Trophoblast cell (in vitro differentiated cells and primary cell): ENCODE measurements at regions not wholly inside any gene's neighbourhood (a gene's known extent, or its start where the extent isn't known, plus 50 kb on each side); places are given as distances from the start of the nearest gene placed in this dataset.

ENCODE experiments used
- DNase-seq, 2 donors: peaks; one replicate each; pipeline ENCODE4 v3.0.0-alpha.2; 2016
- H2AFZ ChIP-seq: 2 replicates; pipeline ENCODE4 v1.6.1; 2013; ENCODE audit warnings: low read length, moderate library complexity, mild to moderate bottlenecking; ENCODE audit not compliant: insufficient read depth, poor library complexity
- H2AK5ac ChIP-seq: 2 replicates; pipeline ENCODE4 v1.6.1; 2013; ENCODE audit warnings: mild to moderate bottlenecking, low read length
- H2BK120ac ChIP-seq: 2 replicates; pipeline ENCODE4 v1.6.1; 2013; ENCODE audit warnings: low read length, mild to moderate bottlenecking, moderate library complexity; ENCODE audit not compliant: insufficient read depth, poor library complexity
- H2BK12ac ChIP-seq: 2 replicates; pipeline ENCODE4 v1.6.1; 2013; ENCODE audit warnings: mild to moderate bottlenecking, low read length, moderate library complexity
- H2BK5ac ChIP-seq: 2 replicates; pipeline ENCODE4 v1.6.1; 2013; ENCODE audit warnings: low read length, low read depth, moderate library complexity, mild to moderate bottlenecking; ENCODE audit not compliant: poor library complexity
- H3K14ac ChIP-seq: 2 replicates; pipeline ENCODE4 v1.6.1; 2013; ENCODE audit warnings: mild to moderate bottlenecking, low read length
- H3K18ac ChIP-seq: 2 replicates; pipeline ENCODE4 v1.6.1; 2013; ENCODE audit warnings: mild to moderate bottlenecking, low read length
- H3K23ac ChIP-seq: 2 replicates; pipeline ENCODE4 v1.6.1; 2013; ENCODE audit warnings: low read length
- H3K27ac ChIP-seq: 2 replicates; pipeline ENCODE4 v1.5.1; 2013; ENCODE audit warnings: low read depth, mild to moderate bottlenecking, inconsistent platforms, low read length, moderate library complexity
- H3K27me3 ChIP-seq: 2 replicates; pipeline ENCODE4 v1.6.1; 2013; ENCODE audit warnings: inconsistent platforms, mild to moderate bottlenecking, low read length, moderate library complexity; ENCODE audit not compliant: insufficient read depth
- H3K36me3 ChIP-seq, 2 experiments: 1 replicate in 1 of 2; 2 replicates in 1 of 2; pipeline ENCODE4 v1.6.1; 2013; ENCODE audit warnings: low read length in 2 of 2, mild to moderate bottlenecking in 2 of 2, moderate library complexity in 1 of 2; ENCODE audit not compliant: insufficient read depth in 2 of 2, control insufficient read depth in 1 of 2
- H3K4ac ChIP-seq: 2 replicates; pipeline ENCODE4 v1.6.1; 2013; ENCODE audit warnings: low read depth, mild to moderate bottlenecking, low read length, moderate library complexity
- H3K4me1 ChIP-seq, 2 experiments: 1 replicate in 1 of 2; 2 replicates in 1 of 2; pipeline ENCODE4 v1.6.1; 2013; ENCODE audit warnings: low read length in 2 of 2, mild to moderate bottlenecking in 2 of 2, moderate library complexity in 1 of 2; ENCODE audit not compliant: insufficient read depth in 2 of 2, control insufficient read depth in 1 of 2
- H3K4me2 ChIP-seq: 2 replicates; pipeline ENCODE4 v1.6.1; 2013; ENCODE audit warnings: inconsistent platforms, mild to moderate bottlenecking, low read length, moderate library complexity
- H3K4me3 ChIP-seq: 2 replicates; pipeline ENCODE4 v1.5.1; 2013; ENCODE audit warnings: mild to moderate bottlenecking, low read depth, low read length, inconsistent platforms
- H3K79me1 ChIP-seq: one replicate; pipeline ENCODE4 v1.6.1; 2013; ENCODE audit warnings: low read length
- H3K79me2 ChIP-seq: 2 replicates; pipeline ENCODE4 v1.6.1; 2013; ENCODE audit warnings: low read length, mild to moderate bottlenecking; ENCODE audit not compliant: control insufficient read depth, insufficient read depth, poor library complexity
- H3K9ac ChIP-seq: 2 replicates; pipeline ENCODE4 v1.6.1; 2013; ENCODE audit warnings: mild to moderate bottlenecking, low read length
- H3K9me3 ChIP-seq: 2 replicates; pipeline ENCODE4 v1.6.1; 2013; ENCODE audit warnings: low read depth, mild to moderate bottlenecking, control low read depth, inconsistent platforms, low read length; ENCODE audit not compliant: insufficient read depth
- H4K12ac ChIP-seq: 2 replicates; pipeline ENCODE4 v1.6.1; 2013; ENCODE audit warnings: low read depth, mild to moderate bottlenecking, low read length, moderate library complexity
- H4K8ac ChIP-seq: 2 replicates; pipeline ENCODE4 v1.6.1; 2013; ENCODE audit warnings: low read depth, mild to moderate bottlenecking, low read length, moderate library complexity
- H4K91ac ChIP-seq: one replicate; pipeline ENCODE4 v1.6.1; 2013; ENCODE audit warnings: low read depth, mild to moderate bottlenecking, low read length, moderate library complexity
- WGBS: extraction: QIAGEN DNeasy Blood & Tissue Kit; methylation state at CpG from one replicate; pipeline ENCODE4 v1.1.7; 2013; ENCODE audit warnings: missing lambda C conversion rate; ENCODE audit not compliant: insufficient read length, insufficient coverage; ENCODE audit errors: extremely low coverage; 5-methylcytosine and 5-hydroxymethylcytosine counted together

DNA sequence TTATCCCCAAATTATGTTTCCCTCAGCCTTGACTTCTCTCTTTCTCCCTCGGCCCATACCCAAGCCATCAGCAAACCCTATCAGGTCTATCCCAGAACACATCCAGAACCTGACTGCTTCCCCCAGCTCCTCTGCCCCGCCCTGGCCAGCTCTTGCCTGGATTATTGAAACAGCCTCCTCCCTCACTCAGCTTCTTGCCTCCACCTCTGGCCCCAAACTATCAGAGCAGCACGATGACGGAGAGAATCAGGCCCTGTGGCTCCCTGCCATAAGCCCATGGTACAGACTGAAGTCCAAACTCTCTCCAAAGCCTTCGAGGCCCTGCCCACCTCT is 105.3 kb upstream of the LINGO1 start:
- WGBS = no CpG with 5 or more reads among the region's 5 CpGs
- Histone ChIP-seq H3K27me3 (no peaks in the 10 kb centered on the region), H3K23ac (no peak overlapping the region), H3K79me1 (no peaks in the 10 kb centered on the region), H3K9me3 (peaks cover 1% of the 10 kb centered on the region), H2BK5ac (no peak overlapping the region), H3K4me2 (no peak overlapping the region), H3K4ac (no peak overlapping the region), H3K27ac (no peak overlapping the region), H3K4me3 (no peak overlapping the region), H3K36me3 (no peaks in the 10 kb centered on the region), H4K8ac (no peak overlapping the region), H3K18ac (no peak overlapping the region), H2BK12ac (no peak overlapping the region), H3K14ac (no peak overlapping the region), H3K9ac (no peak overlapping the region), H2AFZ (no peak overlapping the region), H2BK120ac (no peak overlapping the region), H2AK5ac (no peak overlapping the region), H4K12ac (no peak overlapping the region), H3K4me1 (no peaks in the 10 kb centered on the region), H4K91ac (no peak overlapping the region), H3K79me2 (no peaks in the 10 kb centered on the region)
- DNase-seq = no peak

DNA sequence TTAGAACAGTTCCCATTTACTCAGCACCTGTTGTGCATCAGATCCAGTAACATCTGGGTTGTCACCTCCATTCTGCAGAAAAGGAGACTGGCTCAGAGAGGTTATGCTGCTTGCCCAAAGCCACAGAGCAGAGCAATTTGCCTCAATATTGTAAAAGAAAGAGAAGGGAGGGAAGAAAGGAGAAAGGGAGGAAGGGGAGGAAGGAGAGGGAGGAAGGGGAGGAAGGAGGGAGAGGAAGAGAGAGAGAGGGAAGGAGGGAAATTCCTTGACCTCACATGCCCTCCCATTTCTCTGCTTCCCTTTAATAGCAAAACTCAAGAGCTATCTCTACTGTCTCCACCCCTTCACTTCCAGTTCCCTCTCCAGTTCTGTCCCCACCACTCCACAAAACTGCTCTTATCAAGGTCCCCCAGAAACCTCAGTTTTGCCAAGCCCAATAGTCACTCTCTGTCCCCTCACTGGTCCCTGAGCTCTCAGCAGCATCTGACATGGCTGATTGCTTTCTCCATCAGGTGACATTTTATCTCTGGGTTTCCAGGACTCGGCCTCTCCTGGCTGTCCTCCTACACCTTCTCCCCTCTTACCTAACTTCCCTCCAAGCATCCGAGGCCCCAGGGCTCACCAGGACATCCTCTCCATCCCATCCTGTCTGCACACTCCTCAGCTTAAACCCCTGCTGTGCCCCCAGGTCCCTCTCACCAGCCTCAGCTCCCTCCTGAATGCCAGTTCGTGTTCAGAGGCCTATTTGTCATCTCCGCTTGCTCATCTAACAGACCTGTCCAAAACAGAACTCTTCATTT is 104.7 kb upstream of the LINGO1 start:
- DNase-seq = no peak
- Histone ChIP-seq H2BK5ac (no peak overlapping the region), H4K12ac (no peak overlapping the region), H3K9ac (no peak overlapping the region), H3K4ac (no peak overlapping the region), H3K27ac (no peak overlapping the region), H2AFZ (no peak overlapping the region), H3K4me1 (no peaks in the 10 kb centered on the region), H2BK120ac (no peak overlapping the region), H3K14ac (no peak overlapping the region), H3K9me3 (no peaks in the 10 kb centered on the region), H2BK12ac (no peak overlapping the region), H4K91ac (no peak overlapping the region), H3K79me1 (no peaks in the 10 kb centered on the region), H2AK5ac (no peak overlapping the region), H3K18ac (no peak overlapping the region), H4K8ac (no peak overlapping the region), H3K79me2 (no peaks in the 10 kb centered on the region), H3K23ac (no peak overlapping the region), H3K27me3 (no peaks in the 10 kb centered on the region), H3K36me3 (no peaks in the 10 kb centered on the region), H3K4me3 (no peak overlapping the region), H3K4me2 (no peak overlapping the region)
- WGBS = no CpG with 5 or more reads among the region's 4 CpGs

DNA sequence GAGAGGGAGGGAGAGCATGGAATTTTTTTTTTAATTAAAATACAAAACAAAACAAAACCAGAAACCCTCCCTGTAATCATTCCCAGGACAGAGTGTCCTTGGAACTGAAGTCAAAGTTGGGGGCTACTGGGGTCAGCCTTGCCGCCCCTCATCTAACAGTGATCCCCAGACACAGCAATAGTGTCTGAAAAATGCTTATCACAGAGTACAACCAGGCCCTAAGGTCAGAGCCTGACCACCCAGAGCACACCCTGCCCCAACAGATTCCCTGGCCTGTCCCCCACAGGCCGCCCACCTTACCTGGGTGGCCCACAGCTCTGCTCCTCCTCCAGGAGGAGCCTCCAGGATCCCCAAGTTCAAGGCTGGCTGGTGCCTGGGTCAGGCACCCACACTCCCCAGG is 101.6 kb upstream of the LINGO1 start:
- H4K8ac ChIP-seq = no peak overlapping the region
- no peaks in the 10 kb centered on the region for H3K79me2 ChIP-seq
- no peaks in the 10 kb centered on the region for H3K9me3 ChIP-seq
- no peak overlapping the region for H3K4ac ChIP-seq
- no peak overlapping the region for H2AFZ ChIP-seq
- no peak overlapping the region for H3K27ac ChIP-seq
- no peak overlapping the region for H3K18ac ChIP-seq
- no peak overlapping the region for H2AK5ac ChIP-seq
- H3K14ac ChIP-seq = no peak overlapping the region
- no peak for DNase-seq
- H3K23ac ChIP-seq = no peak overlapping the region
- H2BK12ac ChIP-seq = no peak overlapping the region
- no peaks in the 10 kb centered on the region for H3K79me1 ChIP-seq
- no peak overlapping the region for H2BK120ac ChIP-seq
- no CpG with 5 or more reads among the region's 2 CpGs for WGBS
- H4K12ac ChIP-seq = no peak overlapping the region
- H2BK5ac ChIP-seq = no peak overlapping the region
- H3K4me1 ChIP-seq = no peaks in the 10 kb centered on the region
- H3K4me3 ChIP-seq = no peak overlapping the region
- H4K91ac ChIP-seq = no peak overlapping the region
- H3K9ac ChIP-seq = no peak overlapping the region
- no peak overlapping the region for H3K4me2 ChIP-seq
- no peaks in the 10 kb centered on the region for H3K27me3 ChIP-seq
- H3K36me3 ChIP-seq = no peaks in the 10 kb centered on the region

DNA sequence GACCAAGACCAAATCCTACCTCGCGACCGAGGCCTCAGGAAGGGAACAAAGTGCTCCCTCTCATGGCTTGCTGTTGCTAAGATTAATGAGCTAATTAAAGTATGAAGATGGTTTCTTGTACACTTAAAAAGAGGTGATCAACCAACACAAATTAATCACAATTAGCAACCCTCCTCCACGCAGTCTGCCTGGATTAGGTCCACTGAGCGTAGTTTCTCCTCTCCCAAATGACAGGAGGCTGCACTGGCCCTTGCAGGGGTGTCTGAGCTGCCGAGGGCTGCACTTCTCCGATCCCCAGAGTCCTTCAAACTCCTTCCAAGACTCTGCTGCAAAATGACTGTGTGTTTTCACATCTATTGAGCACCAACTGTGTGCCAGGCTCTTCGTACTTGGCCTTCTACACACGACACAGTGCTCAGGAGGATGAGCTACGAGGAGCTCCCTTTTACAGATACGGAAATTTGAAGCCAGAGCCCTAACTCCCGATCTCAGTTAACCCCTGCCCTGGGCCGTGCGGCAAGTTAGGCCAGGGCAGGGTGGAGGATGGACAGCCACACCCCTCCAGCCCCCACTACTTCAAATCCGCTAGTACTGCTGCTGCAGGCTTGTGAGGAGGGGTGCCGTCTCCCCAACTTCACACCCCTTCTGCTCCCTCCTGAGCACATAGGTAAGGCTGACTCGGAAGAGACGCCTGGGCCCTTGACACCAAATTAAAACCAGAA is 101.0 kb upstream of the LINGO1 start:
- no CpG with 5 or more reads among the region's 18 CpGs for WGBS
- H3K9me3 ChIP-seq = no peaks in the 10 kb centered on the region
- H3K14ac ChIP-seq = no peak overlapping the region
- H3K79me2 ChIP-seq = no peaks in the 10 kb centered on the region
- H2AK5ac ChIP-seq = no peak overlapping the region
- no peak for DNase-seq
- H4K8ac ChIP-seq = no peak overlapping the region
- no peaks in the 10 kb centered on the region for H3K4me1 ChIP-seq
- no peak overlapping the region for H2BK12ac ChIP-seq
- no peak overlapping the region for H3K23ac ChIP-seq
- H3K18ac ChIP-seq = no peak overlapping the region
- no peak overlapping the region for H3K9ac ChIP-seq
- no peaks in the 10 kb centered on the region for H3K27me3 ChIP-seq
- no peak overlapping the region for H3K4me2 ChIP-seq
- no peak overlapping the region for H3K4ac ChIP-seq
- no peak overlapping the region for H2AFZ ChIP-seq
- no peaks in the 10 kb centered on the region for H3K36me3 ChIP-seq
- H2BK5ac ChIP-seq = no peak overlapping the region
- H4K12ac ChIP-seq = no peak overlapping the region
- H4K91ac ChIP-seq = no peak overlapping the region
- H3K27ac ChIP-seq = no peak overlapping the region
- no peak overlapping the region for H3K4me3 ChIP-seq
- no peak overlapping the region for H2BK120ac ChIP-seq
- no peaks in the 10 kb centered on the region for H3K79me1 ChIP-seq
